ENCODE measurements at regions not wholly inside any gene's neighbourhood (a gene's known extent, or its start where the extent isn't known, plus 50 kb on each side); places are given as distances from the start of the nearest gene placed in this dataset.

GRCh38 chr5:144084971-144085370 lies 85.5 kb downstream of the YIPF5 start:
- no peak overlapping the region for H3K9ac ChIP-seq (ENCODE audit: insufficient read length)
- TF ChIP-seq POLR2AphosphoS5 (IDR thresholded peaks at IDR 0.05; ENCODE audit: borderline replicate concordance, low read depth, low read length) (no peak), EZH2 (IDR thresholded peaks at IDR 0.05) (no peak), FOXP2 (optimal IDR thresholded peaks at IDR 0.05; ENCODE audit: control extremely low read depth, extremely low read length, insufficient read depth) (no peak)
- DNase-seq (ENCODE audit: low read depth, low spot score) = no peak
- H3K27ac ChIP-seq = no peak overlapping the region
- H3K4me3 ChIP-seq = no peak overlapping the region
- no peaks in the 10 kb centered on the region for H3K36me3 ChIP-seq (ENCODE audit: insufficient read depth, low read length)
- H3K9me3 ChIP-seq (ENCODE audit: low read depth, low read length) = no peaks in the 10 kb centered on the region

- H3K27ac ChIP-seq = no peak overlapping the region
- H3K9ac ChIP-seq (ENCODE audit: insufficient read length) = no peak overlapping the region
- DNase-seq (ENCODE audit: low read depth, low spot score) = no peak
- H3K9me3 ChIP-seq (ENCODE audit: low read depth, low read length) = no peaks in the 10 kb centered on the region
- H3K36me3 ChIP-seq (ENCODE audit: insufficient read depth, low read length) = no peaks in the 10 kb centered on the region
- TF ChIP-seq POLR2AphosphoS5 (IDR thresholded peaks at IDR 0.05; ENCODE audit: borderline replicate concordance, low read depth, low read length) (no peak), EZH2 (IDR thresholded peaks at IDR 0.05) (no peak), FOXP2 (optimal IDR thresholded peaks at IDR 0.05; ENCODE audit: control extremely low read depth, extremely low read length, insufficient read depth) (no peak)
- no peak overlapping the region for H3K4me3 ChIP-seq
Measured at GRCh38 chr5:144085381-144085780, 85.1 kb downstream of the YIPF5 start.

- no peak for DNase-seq (ENCODE audit: low read depth, low spot score)
- H3K27ac ChIP-seq = no peak overlapping the region
Measured at GRCh38 chr5:144086295-144086694, 84.2 kb downstream of the YIPF5 start.

GRCh38 chr5:144087576-144087975 lies 82.9 kb downstream of the YIPF5 start:
- no peaks in the 10 kb centered on the region for H3K9me3 ChIP-seq (ENCODE audit: low read depth, low read length)
- H3K36me3 ChIP-seq (ENCODE audit: insufficient read depth, low read length) = no peaks in the 10 kb centered on the region
- H3K9ac ChIP-seq (ENCODE audit: insufficient read length) = no peak overlapping the region
- H3K27ac ChIP-seq = no peak overlapping the region
- no peak for DNase-seq (ENCODE audit: low read depth, low spot score)
- TF ChIP-seq FOXP2 (optimal IDR thresholded peaks at IDR 0.05; ENCODE audit: control extremely low read depth, extremely low read length, insufficient read depth) (no peak), POLR2AphosphoS5 (IDR thresholded peaks at IDR 0.05; ENCODE audit: borderline replicate concordance, low read depth, low read length) (no peak), EZH2 (IDR thresholded peaks at IDR 0.05) (no peak)
- no peak overlapping the region for H3K4me3 ChIP-seq

More at GRCh38 chr5:144086295-144086694, 84.2 kb downstream of the YIPF5 start:
- TF ChIP-seq EZH2 (IDR thresholded peaks at IDR 0.05) = no peak
- no peak for TF ChIP-seq POLR2AphosphoS5 (IDR thresholded peaks at IDR 0.05; ENCODE audit: borderline replicate concordance, low read depth, low read length)
- no peak for TF ChIP-seq FOXP2 (optimal IDR thresholded peaks at IDR 0.05; ENCODE audit: control extremely low read depth, extremely low read length, insufficient read depth)
- no peak overlapping the region for H3K9ac ChIP-seq (ENCODE audit: insufficient read length)
- H3K9me3 ChIP-seq (ENCODE audit: low read depth, low read length) = no peaks in the 10 kb centered on the region
- no peaks in the 10 kb centered on the region for H3K36me3 ChIP-seq (ENCODE audit: insufficient read depth, low read length)
- no peak overlapping the region for H3K4me3 ChIP-seq

- Histone ChIP-seq H3K9ac (ENCODE audit: insufficient read length) (no peak overlapping the region), H3K27ac (no peak overlapping the region), H3K36me3 (ENCODE audit: insufficient read depth, low read length) (no peaks in the 10 kb centered on the region), H3K4me3 (no peak overlapping the region), H3K9me3 (ENCODE audit: low read depth, low read length) (no peaks in the 10 kb centered on the region)
- TF ChIP-seq EZH2 (IDR thresholded peaks at IDR 0.05) (no peak), POLR2AphosphoS5 (IDR thresholded peaks at IDR 0.05; ENCODE audit: borderline replicate concordance, low read depth, low read length) (no peak), FOXP2 (optimal IDR thresholded peaks at IDR 0.05; ENCODE audit: control extremely low read depth, extremely low read length, insufficient read depth) (no peak)
- DNase-seq (ENCODE audit: low read depth, low spot score) = no peak
Measured at GRCh38 chr5:144088206-144089064, 82.0 kb downstream of the YIPF5 start.

- H3K9ac ChIP-seq (ENCODE audit: insufficient read length) = no peak overlapping the region
- no peak for DNase-seq (ENCODE audit: low read depth, low spot score)
Measured at GRCh38 chr5:144089401-144090021, 80.9 kb downstream of the YIPF5 start.

GRCh38 chr5:144092508-144092907 lies 78.0 kb downstream of the YIPF5 start:
- Histone ChIP-seq H3K27ac (no peak overlapping the region), H3K9me3 (ENCODE audit: low read depth, low read length) (no peaks in the 10 kb centered on the region), H3K36me3 (ENCODE audit: insufficient read depth, low read length) (no peaks in the 10 kb centered on the region), H3K4me3 (no peak overlapping the region), H3K9ac (ENCODE audit: insufficient read length) (no peak overlapping the region)
- DNase-seq (ENCODE audit: low read depth, low spot score) = no peak
- TF ChIP-seq POLR2AphosphoS5 (IDR thresholded peaks at IDR 0.05; ENCODE audit: borderline replicate concordance, low read depth, low read length) = no peak
- TF ChIP-seq FOXP2 (optimal IDR thresholded peaks at IDR 0.05; ENCODE audit: control extremely low read depth, extremely low read length, insufficient read depth) = no peak
- TF ChIP-seq EZH2 (IDR thresholded peaks at IDR 0.05) = no peak

More at GRCh38 chr5:144089401-144090021, 80.9 kb downstream of the YIPF5 start:
- H3K27ac ChIP-seq = no peak overlapping the region
- H3K4me3 ChIP-seq = no peak overlapping the region
- H3K36me3 ChIP-seq (ENCODE audit: insufficient read depth, low read length) = no peaks in the 10 kb centered on the region
- H3K9me3 ChIP-seq (ENCODE audit: low read depth, low read length) = no peaks in the 10 kb centered on the region
- TF ChIP-seq EZH2 (IDR thresholded peaks at IDR 0.05) (no peak), POLR2AphosphoS5 (IDR thresholded peaks at IDR 0.05; ENCODE audit: borderline replicate concordance, low read depth, low read length) (no peak), FOXP2 (optimal IDR thresholded peaks at IDR 0.05; ENCODE audit: control extremely low read depth, extremely low read length, insufficient read depth) (no peak)

- no peak overlapping the region for H3K27ac ChIP-seq
- TF ChIP-seq FOXP2 (optimal IDR thresholded peaks at IDR 0.05; ENCODE audit: control extremely low read depth, extremely low read length, insufficient read depth) (no peak), POLR2AphosphoS5 (IDR thresholded peaks at IDR 0.05; ENCODE audit: borderline replicate concordance, low read depth, low read length) (no peak), EZH2 (IDR thresholded peaks at IDR 0.05) (no peak)
- H3K9ac ChIP-seq (ENCODE audit: insufficient read length) = no peak overlapping the region
- H3K4me3 ChIP-seq = no peak overlapping the region
- DNase-seq (ENCODE audit: low read depth, low spot score) = no peak
- H3K9me3 ChIP-seq (ENCODE audit: low read depth, low read length) = no peaks in the 10 kb centered on the region
- H3K36me3 ChIP-seq (ENCODE audit: insufficient read depth, low read length) = no peaks in the 10 kb centered on the region
Measured at GRCh38 chr5:144093400-144093799, 77.1 kb downstream of the YIPF5 start.
